ENCODE measurements at regions not wholly inside any gene's neighbourhood (a gene's known extent, or its start where the extent isn't known, plus 50 kb on each side); places are given as distances from the start of the nearest gene placed in this dataset.

- TF ChIP-seq ISL1 (CRISPR knock-in tag; IDR thresholded peaks at IDR 0.05) (no peak), ZFP30 (CRISPR knock-in tag; IDR thresholded peaks at IDR 0.05) (no peak), ARNTL (CRISPR knock-in tag; IDR thresholded peaks at IDR 0.05; ENCODE audit: borderline replicate concordance, low read depth) (no peak), CSDC2 (CRISPR knock-in tag; IDR thresholded peaks at IDR 0.05) (no peak), PATZ1 (CRISPR knock-in tag; IDR thresholded peaks at IDR 0.05; ENCODE audit: borderline replicate concordance) (no peak), TOX (CRISPR knock-in tag; IDR thresholded peaks at IDR 0.05; ENCODE audit: borderline replicate concordance) (no peak), RARB (CRISPR knock-in tag; IDR thresholded peaks at IDR 0.05) (no peak), ZFP3 (CRISPR knock-in tag; IDR thresholded peaks at IDR 0.05) (no peak), BACH2 (CRISPR knock-in tag; IDR thresholded peaks at IDR 0.05; ENCODE audit: borderline replicate concordance) (no peak)
Measured at GRCh38 chr11:21933095-21933494, 259.8 kb upstream of the ANO5 start.
